Ishikawa (cell line): ENCODE measurements at regions not wholly inside any gene's neighbourhood (a gene's known extent, or its start where the extent isn't known, plus 50 kb on each side); places are given as distances from the start of the nearest gene placed in this dataset.

Experiments
- EP300 ChIP-seq: IDR thresholded peaks from 2 replicates; pipeline ENCODE4 v1.6.1; 2012; ENCODE audit warnings: borderline replicate concordance
- FOXM1 ChIP-seq: IDR thresholded peaks from 2 replicates; pipeline ENCODE4 v1.6.1; 2012; ENCODE audit warnings: low read depth, borderline replicate concordance
- NFIC ChIP-seq: IDR thresholded peaks from 2 replicates; pipeline ENCODE4 v1.6.1; 2012
- TAF1 ChIP-seq: IDR thresholded peaks from 2 replicates; pipeline ENCODE4 v1.6.1; 2012; ENCODE audit warnings: low read depth, mild to moderate bottlenecking
- TCF12 ChIP-seq: IDR thresholded peaks from 2 replicates; pipeline ENCODE4 v1.6.1; 2012; ENCODE audit warnings: low read depth
- YY1 ChIP-seq: IDR thresholded peaks from 2 replicates; pipeline ENCODE4 v1.6.1; 2012; ENCODE audit warnings: low read depth
- ZBTB7A ChIP-seq: IDR thresholded peaks from 2 replicates; pipeline ENCODE4 v1.6.1; 2012; ENCODE audit warnings: low read depth
- TF ChIP-seq, protein P1 (sequence below): IDR thresholded peaks from 2 replicates; pipeline ENCODE4 v1.6.1; 2012

DNA sequence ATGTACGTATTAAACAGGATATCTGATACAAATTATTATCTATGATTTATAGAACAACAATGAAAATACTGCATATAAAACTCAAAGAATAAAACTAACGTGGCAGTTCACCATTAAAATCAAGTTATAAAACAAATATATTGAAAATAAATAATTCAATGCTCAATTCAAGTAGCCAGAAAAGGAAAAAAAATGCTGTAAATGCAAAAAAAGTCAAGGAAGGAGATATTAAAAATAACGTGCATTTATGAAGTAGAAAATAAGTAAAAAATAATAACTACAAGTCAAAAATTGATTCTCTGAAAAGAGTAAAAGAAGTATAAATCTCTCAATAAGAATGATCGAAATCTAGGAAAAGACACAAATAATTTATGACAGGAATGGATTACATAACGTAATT lies 460.5 kb upstream of the CD180 start:
- no peak for TF ChIP-seq NFIC
- no peak for TF ChIP-seq FOXM1
- no peak for TF ChIP-seq EP300
- TF ChIP-seq, protein P1, sequence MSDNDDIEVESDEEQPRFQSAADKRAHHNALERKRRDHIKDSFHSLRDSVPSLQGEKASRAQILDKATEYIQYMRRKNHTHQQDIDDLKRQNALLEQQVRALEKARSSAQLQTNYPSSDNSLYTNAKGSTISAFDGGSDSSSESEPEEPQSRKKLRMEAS, result no peak
- TF ChIP-seq TAF1, result no peak
- no peak for TF ChIP-seq ZBTB7A
- no peak for TF ChIP-seq TCF12
- TF ChIP-seq YY1, result no peak
